Astrocyte of the cerebellum (primary cell): ENCODE measurements at regions not wholly inside any gene's neighbourhood (a gene's known extent, or its start where the extent isn't known, plus 50 kb on each side); places are given as distances from the start of the nearest gene placed in this dataset.

Source experiments
- DNase-seq: peaks from one replicate; pipeline ENCODE4 v3.0.0-alpha.2; 2011; ENCODE audit warnings: low read depth
- H3K4me3 ChIP-seq: 2 replicates; pipeline ENCODE4 v1.5.1; 2011; ENCODE audit warnings: mild to moderate bottlenecking, low read depth, low read length, moderate library complexity
- in situ Hi-C: cut with HindIII; loops from 2 replicates; pipeline ENCODE4 v1.10.0; 2017; ENCODE audit warnings: low sequenced_read_pairs
- TF ChIP-seq, protein P1 (sequence below): IDR thresholded peaks from 2 replicates; pipeline ENCODE4 v1.5.1; 2012; ENCODE audit warnings: low read length, low read depth, moderate library complexity, mild to moderate bottlenecking; ENCODE audit errors: missing control alignments

GRCh38 chr6:130756824-130757223 is 70.4 kb upstream of the SMLR1 start:
- TF ChIP-seq, protein P1, sequence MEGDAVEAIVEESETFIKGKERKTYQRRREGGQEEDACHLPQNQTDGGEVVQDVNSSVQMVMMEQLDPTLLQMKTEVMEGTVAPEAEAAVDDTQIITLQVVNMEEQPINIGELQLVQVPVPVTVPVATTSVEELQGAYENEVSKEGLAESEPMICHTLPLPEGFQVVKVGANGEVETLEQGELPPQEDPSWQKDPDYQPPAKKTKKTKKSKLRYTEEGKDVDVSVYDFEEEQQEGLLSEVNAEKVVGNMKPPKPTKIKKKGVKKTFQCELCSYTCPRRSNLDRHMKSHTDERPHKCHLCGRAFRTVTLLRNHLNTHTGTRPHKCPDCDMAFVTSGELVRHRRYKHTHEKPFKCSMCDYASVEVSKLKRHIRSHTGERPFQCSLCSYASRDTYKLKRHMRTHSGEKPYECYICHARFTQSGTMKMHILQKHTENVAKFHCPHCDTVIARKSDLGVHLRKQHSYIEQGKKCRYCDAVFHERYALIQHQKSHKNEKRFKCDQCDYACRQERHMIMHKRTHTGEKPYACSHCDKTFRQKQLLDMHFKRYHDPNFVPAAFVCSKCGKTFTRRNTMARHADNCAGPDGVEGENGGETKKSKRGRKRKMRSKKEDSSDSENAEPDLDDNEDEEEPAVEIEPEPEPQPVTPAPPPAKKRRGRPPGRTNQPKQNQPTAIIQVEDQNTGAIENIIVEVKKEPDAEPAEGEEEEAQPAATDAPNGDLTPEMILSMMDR = no peak
- in situ Hi-C loops = loop anchor here (5.0 kb wide), 1 partner anchor 55 kb away; no protein-coding TSS in a partner anchor
- no peak overlapping the region for H3K4me3 ChIP-seq
- no peak for DNase-seq

DNA sequence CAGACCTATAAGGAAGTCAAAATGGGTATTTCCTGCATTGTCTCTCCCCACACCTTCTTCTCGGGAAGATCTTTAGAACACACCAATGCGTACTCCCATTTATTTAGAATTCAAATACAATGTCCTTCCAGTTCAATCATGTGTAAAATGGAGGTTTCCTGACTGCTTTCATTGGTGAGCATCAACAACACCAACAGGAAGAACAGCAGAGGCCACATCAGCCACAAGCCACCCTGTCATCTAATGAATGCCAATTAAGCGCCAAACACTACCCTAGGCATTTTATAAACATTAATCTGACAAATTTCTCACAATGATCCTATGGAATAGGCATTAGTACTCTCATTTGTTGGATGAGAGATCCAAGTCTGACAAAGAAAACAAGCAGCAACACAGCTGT is 68.4 kb upstream of the SMLR1 start:
- H3K4me3 ChIP-seq = no peak overlapping the region
- DNase-seq = no peak
- TF ChIP-seq, protein P1 = no peak
- in situ Hi-C loops = loop anchor here (5.0 kb wide), 1 partner anchor 57 kb away; no protein-coding TSS in a partner anchor

- in situ Hi-C loops = no loop called here
- no peak overlapping the region for H3K4me3 ChIP-seq
- TF ChIP-seq, protein P1 = peak; percentile 72
- DNase-seq = peak; percentile 15
Measured at GRCh38 chr6:130760006-130760405, 67.2 kb upstream of the SMLR1 start.

- TF ChIP-seq, protein P1 = no peak
- in situ Hi-C loops = no loop called here
- DNase-seq = no peak
- H3K4me3 ChIP-seq = no peak overlapping the region
Measured at GRCh38 chr6:130761286-130761685, 65.9 kb upstream of the SMLR1 start.

DNA sequence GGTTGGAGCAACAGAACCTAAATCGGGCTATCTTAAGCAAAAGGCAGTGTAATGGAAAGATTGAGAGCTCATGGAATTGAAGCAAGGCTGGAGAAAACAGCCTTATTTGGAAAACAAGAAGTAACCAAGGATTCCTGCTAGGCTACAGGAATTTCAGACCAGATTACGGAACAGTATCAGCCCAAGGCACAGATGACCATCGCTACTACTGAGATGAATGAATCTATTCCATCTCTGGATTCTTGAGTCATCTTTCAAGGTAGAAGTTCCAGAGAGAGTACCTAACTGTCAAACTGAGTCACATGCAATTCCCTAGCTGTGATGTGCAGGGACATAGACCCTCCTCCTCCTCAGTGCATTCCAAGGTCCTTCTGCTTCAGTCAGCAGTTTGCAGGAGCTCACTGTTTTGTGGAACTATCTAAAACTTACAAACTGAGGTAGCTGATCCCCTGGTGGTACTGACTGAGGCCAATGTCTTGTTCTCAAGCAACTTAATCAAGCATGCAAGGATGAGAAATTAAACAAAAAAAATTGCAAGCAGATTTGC is 62.0 kb upstream of the SMLR1 start:
- H3K4me3 ChIP-seq = no peak overlapping the region
- TF ChIP-seq, protein P1 = no peak
- in situ Hi-C loops = no loop called here
- no peak for DNase-seq

DNA sequence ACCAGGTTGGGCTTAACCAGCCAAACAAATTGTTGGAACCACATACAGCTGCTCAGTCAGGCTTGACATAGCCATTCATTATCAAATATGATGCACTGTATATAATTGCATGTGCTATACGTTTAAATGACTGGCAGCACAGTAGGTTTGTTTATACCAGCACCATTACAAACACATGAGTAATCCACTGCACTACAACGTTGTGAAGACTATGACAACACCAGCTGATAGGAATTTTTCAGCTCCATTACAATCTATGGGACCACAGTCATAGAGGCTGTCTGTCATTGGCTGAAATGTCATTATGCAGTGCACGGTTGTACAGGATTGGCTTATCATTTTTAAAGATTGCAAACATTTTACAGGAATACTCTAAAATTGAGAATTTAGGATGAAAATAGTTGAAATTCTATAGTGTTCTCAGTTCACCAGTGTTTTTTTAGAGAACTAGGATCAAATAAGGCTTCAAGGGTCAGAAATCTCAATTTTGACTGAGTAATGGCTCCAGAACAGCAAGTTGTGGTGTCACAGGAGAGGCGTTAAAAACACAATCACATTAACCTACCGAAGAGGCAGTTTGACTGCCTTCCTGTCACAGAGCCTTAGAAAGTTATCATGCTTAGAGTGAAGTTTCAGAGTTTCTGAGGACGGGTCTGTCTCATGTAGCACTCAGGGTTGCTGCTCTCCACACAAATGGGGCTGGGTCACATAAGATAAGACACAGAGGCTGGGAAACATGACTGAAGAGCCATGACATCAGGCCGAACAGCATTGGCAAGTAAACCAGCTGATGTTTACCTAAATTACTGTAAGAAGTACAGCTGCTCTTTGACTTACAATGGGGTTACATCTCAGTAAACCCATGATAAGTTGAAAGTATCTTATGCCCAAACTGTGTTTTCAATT is 60.7 kb upstream of the SMLR1 start:
- TF ChIP-seq, protein P1 = no peak
- no peak for DNase-seq
- in situ Hi-C loops = no loop called here
- H3K4me3 ChIP-seq = no peak overlapping the region
